GOT3 (cell line): ENCODE measurements at regions not wholly inside any gene's neighbourhood (a gene's known extent, or its start where the extent isn't known, plus 50 kb on each side); places are given as distances from the start of the nearest gene placed in this dataset.
"Not testable (repeated sequence)": the region's sequence is repeated elsewhere in the genome, so short reads cannot be mapped to it uniquely, and the experiment has no call there.

ENCODE experiments used
- DNase-seq: peaks from one replicate; lab custom pipeline; 2025; ENCODE audit warnings: mixed read lengths; lab: John Stamatoyannopoulos, UW

GRCh38 chr13:44780591-44781280 lies 204.6 kb upstream of the TSC22D1 start:
- no peak for DNase-seq

- no peak for DNase-seq
These were observed 202.8 kb upstream of the TSC22D1 start for GRCh38 chr13:44778761-44779484.

DNA sequence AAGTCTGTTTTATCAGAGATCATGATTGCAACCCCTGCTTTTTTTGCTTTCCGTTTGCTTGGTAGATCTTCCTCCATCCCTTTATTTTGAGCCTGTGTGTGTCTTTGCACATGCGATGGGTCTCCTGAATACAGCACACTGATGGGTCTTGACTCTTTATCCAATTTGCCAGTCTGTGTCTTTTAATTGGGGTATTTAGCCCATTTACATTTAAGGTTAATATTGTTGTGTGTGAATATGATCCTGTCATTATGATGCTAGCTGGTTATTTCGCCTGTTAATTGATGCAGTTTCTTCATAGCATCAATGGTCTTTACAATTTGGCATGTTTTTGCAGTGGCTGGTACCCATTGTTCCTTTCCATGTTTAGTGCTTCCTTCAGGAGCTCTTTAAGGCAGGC lies 199.2 kb upstream of the TSC22D1 start:
- DNase-seq, result not testable (repeated sequence)

DNA sequence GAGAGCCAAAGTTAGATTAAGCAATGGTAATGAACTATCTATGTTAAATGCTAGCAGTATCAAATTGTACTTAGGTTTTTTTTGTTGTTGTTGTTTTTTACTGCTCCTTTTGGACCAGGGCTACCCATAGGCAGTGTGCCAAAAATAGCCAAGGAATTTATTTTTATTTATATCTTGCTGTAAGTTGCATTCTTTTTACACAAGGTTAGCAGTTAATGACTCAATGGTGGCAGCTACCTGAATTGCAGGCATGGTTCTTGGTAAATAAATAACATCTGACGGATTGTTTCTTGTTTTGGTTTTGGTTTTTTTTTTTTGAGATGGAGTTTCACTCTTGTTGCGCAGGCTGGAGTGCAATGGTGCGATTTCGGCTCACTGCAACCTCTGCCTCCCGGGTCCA lies 194.8 kb upstream of the TSC22D1 start:
- no peak for DNase-seq

- DNase-seq, result no peak
These were observed 193.6 kb upstream of the TSC22D1 start for GRCh38 chr13:44769686-44770085.

DNA sequence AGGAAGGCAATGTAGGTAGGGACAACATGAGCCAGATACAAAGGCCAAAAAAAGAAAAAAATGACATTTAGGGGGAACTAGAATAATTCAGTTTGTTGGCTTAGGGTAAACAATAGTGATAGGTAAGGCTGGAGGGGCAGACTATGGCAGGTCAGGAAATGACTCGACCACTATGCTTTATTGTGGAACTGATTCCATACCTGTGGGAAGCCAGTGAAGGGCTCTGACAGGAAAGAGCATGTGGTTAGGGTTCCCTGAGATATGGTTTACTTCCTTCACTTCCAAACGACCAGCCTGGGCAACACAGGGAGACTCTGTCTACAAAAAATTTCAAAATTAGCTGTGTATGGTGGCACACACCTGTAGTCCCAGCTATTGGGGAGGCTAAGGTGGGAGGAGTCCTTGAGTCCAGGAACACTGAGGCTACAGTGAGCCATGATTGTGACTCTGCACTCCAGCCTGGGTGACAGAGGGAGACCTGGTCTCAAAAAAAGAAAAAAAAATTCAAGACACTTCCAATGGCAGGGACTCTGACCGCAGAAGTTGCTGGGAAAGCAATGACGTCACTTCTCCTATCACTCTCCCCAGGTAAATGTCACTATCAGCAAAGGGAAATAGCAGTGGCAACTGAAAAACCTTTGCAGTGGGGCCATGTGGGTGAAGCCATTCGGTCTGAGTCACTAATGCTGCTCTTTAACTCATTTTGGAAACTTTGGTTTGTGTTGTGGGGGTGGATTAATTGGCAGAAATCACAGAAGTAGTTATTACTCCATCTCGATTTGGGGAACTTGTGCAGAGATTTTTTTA lies 192.8 kb upstream of the TSC22D1 start:
- DNase-seq, result no peak

GRCh38 chr13:44768239-44768638 lies 192.1 kb upstream of the TSC22D1 start:
- no peak for DNase-seq

DNA sequence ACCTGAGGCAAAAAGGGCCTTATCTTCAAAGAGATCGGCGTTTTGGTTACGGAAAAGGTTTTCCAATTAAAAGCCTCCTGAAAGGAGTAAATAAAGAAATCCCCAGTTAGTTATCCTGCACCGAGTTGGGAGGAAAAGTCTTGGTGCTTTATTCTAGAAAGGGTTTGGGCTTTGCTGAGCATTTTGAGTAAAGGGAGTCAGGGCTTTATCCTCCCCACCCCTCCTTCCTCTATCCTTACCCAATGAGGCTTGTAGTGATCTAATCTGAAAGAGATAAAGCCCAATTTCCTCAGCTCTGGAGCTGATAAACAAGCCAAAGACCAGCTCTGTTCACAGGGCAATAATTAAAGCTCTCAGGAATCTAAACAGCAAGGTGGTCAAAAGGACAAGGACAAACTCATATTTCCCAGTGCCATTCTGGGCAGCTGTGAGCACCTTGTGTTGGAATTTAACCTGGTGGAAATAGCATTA lies 188.9 kb upstream of the TSC22D1 start:
- DNase-seq, result no peak

DNA sequence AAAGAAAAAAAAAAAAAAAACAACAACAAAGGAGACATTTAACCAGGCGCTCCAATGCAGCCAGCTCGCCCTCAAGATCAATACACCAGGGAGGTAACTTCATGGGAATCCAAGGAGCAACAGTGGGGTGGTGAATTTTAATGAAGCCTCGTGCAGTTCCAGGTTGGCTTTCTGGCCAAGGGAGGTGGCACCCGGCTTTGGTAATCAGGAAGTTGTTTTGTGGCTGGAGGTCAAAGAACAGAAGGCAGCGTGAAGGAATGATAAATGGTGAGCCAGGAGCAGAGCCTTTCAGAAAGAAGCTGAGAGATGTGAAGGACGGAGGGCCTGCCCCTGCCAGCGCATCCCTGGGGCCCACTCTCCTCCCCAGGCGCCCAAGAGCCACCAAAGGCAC lies 188.2 kb upstream of the TSC22D1 start:
- no peak for DNase-seq

DNA sequence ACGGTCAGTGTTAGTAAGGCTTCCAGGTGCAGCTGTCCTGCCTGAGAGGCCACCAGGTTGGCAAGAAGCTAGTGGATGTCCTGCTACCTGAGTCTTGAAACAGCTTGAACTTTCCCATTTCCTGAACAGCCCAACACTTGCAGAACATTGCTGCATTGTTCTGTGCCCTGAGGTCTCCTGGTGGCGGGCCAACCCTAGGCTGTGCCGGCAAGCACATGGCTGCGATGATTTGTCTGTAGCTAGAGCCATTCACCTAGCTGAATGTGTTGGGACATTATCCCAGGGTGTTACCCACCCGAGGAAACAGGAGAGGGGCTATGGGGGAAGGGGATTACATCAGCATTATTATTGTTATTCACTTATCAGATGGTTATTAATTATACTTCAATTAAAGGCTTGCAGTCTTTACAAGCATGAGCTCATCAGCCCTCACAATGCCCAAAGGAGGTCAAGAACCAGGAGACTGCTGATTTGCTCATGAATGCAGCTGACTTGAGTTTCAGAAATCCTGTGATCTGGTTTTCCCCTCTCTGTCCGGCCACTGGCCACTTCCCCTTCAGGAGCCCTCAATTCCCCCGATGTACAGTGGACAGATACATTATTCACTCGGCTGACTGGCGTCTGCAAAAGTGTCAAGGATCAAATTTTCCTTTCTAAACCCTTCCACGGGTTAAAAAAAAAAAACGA lies 187.6 kb upstream of the TSC22D1 start:
- DNase-seq, result no peak

- DNase-seq, result no peak
These were observed 186.8 kb upstream of the TSC22D1 start for GRCh38 chr13:44762911-44763310.

GRCh38 chr13:44760434-44760833 lies 184.3 kb upstream of the TSC22D1 start:
- no peak for DNase-seq

DNA sequence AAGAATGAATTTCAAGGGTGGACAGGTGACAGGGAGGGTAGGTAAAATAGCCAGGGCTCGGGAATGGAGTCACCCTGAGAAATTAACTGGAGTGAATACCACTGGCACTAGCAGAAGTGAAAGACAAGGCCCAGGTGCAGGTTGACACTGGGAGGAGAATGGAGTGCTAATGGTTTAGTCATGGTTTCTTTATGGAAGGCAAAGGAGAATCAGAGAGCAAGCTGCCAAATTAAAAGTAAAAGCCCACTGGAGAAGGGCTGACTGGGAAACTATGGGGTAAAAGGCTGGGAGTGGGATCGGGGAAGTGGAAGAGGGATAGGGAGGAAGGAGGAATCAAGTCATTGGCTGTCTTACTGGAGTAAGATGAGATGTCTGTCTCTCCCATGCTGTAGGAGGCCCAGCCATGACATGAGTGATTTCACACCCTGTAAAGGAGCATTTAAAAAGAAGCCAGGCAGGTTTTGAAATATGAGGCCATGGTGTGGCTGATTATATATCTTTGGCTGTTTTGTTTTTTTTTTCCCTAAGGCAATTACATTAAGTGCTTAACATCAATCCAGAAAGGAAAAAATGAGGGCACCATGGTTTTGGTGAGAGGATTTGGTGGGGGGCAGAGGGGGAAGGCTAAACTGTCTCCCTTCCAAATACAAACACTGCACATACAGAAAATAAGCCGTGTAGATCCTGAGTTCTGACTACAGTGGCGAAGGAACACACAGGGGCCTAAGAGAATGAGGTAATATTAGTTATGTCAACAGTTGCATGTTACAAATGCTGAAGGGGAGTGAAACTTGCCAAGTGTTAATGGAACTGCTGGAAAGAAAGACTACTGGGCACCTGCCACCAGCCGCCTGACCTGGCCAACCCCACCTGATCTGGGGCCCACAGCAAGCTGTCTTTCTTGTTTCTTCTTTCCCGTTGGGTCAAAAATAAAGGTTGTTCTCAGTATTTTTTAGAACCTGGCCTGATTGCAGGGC lies 183.5 kb upstream of the TSC22D1 start:
- DNase-seq, result no peak

DNA sequence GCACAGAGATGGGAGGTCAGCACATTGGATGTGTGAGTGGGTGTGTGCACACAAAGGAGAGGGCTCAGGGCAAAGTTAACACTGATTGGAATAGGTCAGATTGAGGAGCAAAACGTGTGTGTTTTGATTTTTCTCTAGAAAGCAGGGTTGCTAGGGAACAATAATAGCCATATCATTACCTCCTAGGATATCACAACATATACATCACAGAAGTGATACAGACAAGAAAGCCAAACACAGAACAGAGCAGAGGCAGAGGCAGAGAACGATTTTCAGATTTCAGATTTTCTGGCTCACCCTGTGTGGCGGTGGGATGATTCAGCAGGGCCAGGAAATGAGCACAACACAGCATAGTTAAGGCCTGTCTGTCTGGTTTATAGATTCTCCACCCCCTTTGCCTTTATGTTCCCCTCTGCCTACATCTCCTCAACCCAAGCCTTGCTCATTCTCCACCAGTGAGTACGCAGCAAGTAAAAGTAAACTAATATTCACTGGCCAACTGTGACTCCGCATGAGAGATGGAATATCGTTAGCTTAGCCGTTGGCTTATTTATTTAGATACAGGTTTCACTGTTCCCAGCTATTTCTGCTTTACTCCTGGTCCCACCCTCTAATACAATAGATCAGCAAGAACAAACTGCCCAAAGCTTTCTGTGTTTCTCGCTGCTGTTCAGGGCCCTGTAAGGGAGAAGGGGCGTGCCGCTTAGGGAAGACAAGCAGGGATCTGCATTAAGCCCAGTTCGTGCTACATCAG lies 182.7 kb upstream of the TSC22D1 start:
- no peak for DNase-seq

DNA sequence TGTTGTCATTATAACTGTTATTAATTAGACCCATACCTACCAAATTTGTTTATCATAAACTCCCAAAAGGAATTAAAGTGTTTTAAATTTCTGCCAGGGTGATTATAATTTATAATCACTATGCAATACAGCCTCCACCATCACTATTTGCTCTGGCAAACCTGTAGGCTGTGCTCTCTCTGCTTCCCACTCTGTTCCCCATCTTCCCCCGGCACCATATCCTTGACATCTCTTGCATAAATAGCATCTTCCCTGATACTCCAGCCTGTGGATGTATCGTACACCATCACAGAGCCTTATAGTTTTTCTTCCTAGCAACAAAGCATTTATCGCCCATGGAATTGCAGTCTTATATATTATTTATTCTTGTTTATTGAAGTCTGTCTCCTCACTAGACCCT lies 181.5 kb upstream of the TSC22D1 start:
- no peak for DNase-seq

- DNase-seq, result no peak
These were observed 180.2 kb upstream of the TSC22D1 start for GRCh38 chr13:44756276-44756810.

DNA sequence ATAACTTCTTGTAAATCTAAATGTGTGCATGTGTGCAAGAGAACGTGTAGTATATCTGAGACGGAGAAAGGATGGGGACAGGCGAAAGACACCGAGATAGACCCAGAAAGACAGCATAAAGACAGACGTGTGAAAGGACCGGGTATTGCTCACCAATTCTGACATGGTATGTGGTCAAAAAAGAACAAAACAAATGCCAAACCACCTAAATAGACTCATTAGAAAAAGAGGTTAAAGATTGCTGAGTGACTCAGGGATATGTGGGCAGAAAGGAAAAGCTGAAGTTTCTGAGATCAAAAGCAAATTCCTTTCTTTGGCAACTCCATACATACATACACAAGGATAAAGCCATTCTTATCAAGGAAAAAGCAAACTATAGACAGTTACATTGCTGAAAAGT lies 179.7 kb upstream of the TSC22D1 start:
- DNase-seq, result no peak

DNA sequence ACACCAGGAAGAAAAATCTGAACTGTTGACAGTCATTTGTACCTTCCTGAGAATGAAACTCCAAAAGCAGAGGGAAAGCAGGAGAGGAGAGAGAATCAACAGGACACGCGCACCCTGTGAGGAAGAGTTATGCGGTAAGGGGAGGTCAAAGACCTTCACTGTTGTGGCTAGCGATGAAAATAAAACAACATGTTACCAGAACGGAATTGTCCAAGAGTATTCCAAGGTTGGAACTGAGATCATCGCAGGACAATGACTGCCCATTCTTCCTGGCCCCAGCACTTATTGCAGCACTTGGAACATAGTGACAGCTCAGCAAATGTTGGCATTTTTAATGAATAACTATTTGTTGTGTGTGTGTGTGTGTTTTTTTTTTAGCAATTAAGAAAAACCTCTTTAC lies 176.0 kb upstream of the TSC22D1 start:
- no peak for DNase-seq

GRCh38 chr13:44750630-44751029 lies 174.5 kb upstream of the TSC22D1 start:
- DNase-seq, result no peak

DNA sequence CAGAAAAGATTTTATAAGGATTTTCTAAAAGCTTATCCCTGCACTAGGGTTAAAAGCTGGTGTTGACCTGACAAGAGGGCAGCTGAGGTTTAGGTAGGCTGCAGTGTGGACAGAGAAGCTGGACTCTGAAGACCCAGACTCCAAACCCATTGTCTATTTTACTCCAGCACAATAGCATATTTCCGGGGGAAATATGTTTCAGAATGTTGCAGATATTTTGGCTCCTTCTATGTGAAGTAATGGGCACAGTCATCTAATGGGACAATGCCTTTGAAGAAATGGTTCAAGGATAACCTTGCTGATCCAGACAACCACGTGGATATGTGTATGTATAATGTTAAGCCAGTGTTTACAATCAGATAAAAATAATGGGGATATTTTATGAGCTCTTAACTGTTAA lies 173.8 kb upstream of the TSC22D1 start:
- DNase-seq, result no peak
